Dedifferentiated amniotic fluid mesenchymal stem cell (primary cell): ENCODE measurements at regions not wholly inside any gene's neighbourhood (a gene's known extent, or its start where the extent isn't known, plus 50 kb on each side); places are given as distances from the start of the nearest gene placed in this dataset.

Source experiments
- DNase-seq: peaks from one replicate; pipeline ENCODE4 v3.0.0-alpha.2; 2016; ENCODE audit errors: extremely low spot score

GRCh38 chr13:27370305-27370872 is 54.0 kb upstream of the GTF3A start:
- no peak for DNase-seq

- no peak for DNase-seq
Observed at GRCh38 chr13:27371932-27372331, 52.5 kb upstream of the GTF3A start.

GRCh38 chr13:27372896-27373295 is 51.5 kb upstream of the GTF3A start:
- no peak for DNase-seq

- no peak for DNase-seq
Observed at GRCh38 chr13:27374126-27374613, 50.2 kb upstream of the GTF3A start.
